HG02610 (cell line): ENCODE measurements at regions not wholly inside any gene's neighbourhood (a gene's known extent, or its start where the extent isn't known, plus 50 kb on each side); places are given as distances from the start of the nearest gene placed in this dataset.

ENCODE experiments used
- ATAC-seq: cut with Tn5 transposase; IDR thresholded peaks from one replicate; pipeline ENCODE4 v1.9.1; 2021; ENCODE audit warnings: mild to moderate bottlenecking, moderate library complexity; ENCODE audit not compliant: unreplicated experiment

GRCh38 chr20:50416269-50417022 lies 93.7 kb upstream of the PTPN1 start:
- ATAC-seq: no peak

GRCh38 chr20:50417023-50417329 lies 93.2 kb upstream of the PTPN1 start:
- ATAC-seq: no peak

GRCh38 chr20:50417484-50418235 lies 92.5 kb upstream of the PTPN1 start:
- no peak for ATAC-seq

GRCh38 chr20:50418890-50419642 lies 91.1 kb upstream of the PTPN1 start:
- no peak for ATAC-seq

DNA sequence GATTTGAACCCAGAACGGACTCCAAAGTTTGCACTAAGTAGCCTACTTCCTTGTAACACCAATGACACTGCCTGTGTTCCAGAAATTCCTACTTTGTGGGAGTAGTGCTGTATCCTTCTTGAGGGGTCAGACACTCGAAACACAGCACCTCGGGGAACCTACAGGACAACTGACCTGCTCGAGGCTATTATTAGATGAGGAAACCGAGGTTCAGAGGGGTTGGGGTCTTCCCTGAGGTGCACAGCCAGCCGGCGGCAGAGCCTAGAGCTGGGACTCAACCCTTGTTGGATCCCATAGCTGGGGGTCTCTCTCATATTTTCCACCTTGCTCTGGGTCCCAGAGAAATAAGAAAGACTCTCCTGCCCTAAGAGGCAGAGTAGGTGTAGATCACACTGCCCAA lies 89.8 kb upstream of the PTPN1 start:
- no peak for ATAC-seq

DNA sequence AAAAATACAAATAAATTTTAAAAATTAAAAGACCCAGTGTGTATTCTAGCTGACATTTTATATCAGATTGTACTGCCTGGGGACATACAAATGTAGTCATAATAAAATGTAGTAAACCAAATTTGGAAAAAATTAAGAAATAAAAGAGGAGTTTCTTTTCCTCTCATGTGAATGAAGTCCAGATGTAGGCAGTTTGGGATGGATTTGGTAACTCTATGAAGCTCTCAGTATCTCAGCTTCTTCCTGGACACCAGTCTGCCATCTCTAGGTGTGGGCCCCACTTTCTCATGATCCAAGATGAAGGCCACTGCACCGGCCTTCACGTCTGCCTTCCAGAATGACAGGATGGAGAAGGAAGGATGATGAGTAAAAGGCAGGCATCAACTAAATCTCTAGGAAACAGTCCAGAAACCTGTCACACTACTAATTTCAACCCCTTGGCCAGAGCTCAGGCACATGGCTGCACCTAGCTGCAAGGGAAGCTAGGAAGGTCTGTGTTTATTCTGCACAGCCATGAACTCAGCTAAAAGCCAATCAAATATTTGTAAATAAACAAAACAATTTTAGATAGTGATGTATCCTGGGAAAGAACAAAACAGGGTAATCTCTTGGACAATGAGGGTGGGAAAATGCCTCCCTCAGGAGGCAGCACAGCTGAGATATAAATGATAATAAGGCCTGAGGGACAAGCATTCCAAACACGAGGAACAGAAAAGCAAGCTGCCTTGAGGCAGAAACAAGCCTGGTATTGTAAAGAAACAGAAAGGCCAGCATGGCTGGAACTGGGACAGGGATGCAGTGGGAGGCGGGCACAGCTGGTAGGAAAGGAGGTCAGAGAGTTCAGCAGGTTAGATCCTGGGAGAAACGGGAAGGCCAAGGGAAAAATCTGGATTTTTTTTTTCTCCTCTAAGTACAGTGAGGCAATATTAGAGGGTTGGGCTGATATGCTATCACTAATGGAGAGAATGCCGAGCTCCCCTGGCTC lies 88.5 kb upstream of the PTPN1 start:
- ATAC-seq: no peak

- no peak for ATAC-seq
Observed at GRCh38 chr20:50423758-50424157, 86.4 kb upstream of the PTPN1 start.

- ATAC-seq: no peak
Observed at GRCh38 chr20:50425076-50425475, 85.1 kb upstream of the PTPN1 start.

DNA sequence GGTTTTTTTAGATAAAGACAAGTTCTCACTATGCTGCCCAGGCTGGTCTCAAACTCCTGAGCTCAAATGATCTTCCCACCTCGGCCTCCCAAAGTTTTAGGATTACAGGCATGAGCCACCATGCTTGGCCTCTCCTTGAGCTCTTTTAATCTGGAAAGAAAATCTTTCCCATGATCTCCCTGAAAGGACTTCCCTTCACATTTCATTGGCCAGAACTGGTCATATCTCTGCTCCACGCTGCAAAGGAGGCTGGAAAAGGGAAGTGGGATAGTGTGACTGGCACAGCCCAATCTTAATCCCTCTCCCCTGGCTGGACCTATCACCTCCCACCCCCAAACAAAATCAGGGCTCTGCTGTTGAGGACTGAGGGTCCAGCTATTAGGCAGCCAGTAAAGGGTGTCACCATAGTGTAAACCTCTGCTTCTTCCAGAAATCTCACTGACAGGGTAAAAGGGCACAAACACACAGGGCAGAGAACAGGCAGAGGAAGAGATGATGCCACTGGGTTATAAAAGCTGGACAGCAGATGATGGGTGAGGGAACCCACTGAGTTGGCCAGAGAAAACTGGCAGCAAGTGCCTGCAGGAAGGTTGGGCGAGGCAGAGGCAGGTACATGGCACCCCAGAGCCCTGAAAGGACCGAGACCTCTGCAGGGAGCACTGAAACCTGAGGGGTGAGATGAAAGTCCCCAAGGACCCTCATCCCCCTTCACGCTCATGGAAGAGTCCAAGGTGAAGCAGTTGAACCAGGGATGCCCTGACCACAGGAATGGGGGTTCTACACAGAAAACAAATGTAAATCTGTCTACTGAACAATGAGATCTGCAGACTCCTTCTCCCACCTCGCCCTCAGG lies 83.1 kb upstream of the PTPN1 start:
- ATAC-seq: no peak

GRCh38 chr20:50427719-50428083 lies 82.5 kb upstream of the PTPN1 start:
- ATAC-seq: no peak

- no peak for ATAC-seq
Observed at GRCh38 chr20:50428097-50428828, 81.9 kb upstream of the PTPN1 start.

DNA sequence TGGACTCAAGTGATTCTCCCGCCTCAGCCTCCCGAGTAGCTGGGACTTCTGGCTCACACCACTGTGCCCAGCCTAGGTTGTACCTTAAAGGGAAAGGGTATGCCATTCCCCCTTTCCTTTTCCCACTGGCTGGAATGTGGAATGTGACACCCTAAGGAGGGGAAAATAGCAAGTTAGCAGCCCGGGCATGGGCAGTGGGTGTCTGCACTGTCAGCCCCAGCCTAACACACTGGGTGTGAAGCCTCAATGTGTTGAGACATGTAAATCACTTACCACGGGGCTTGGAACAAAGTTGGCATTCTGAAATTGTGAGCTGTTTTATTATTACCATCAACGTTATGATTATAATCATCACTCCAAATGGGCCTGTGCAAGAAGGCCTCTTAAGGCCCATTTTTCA lies 80.8 kb upstream of the PTPN1 start:
- ATAC-seq: no peak

GRCh38 chr20:50431066-50431450 lies 79.1 kb upstream of the PTPN1 start:
- ATAC-seq: no peak

GRCh38 chr20:50433001-50433761 lies 77.0 kb upstream of the PTPN1 start:
- no peak for ATAC-seq

- no peak for ATAC-seq
Observed at GRCh38 chr20:50434321-50434652, 75.9 kb upstream of the PTPN1 start.

- ATAC-seq: no peak
Observed at GRCh38 chr20:50434653-50435396, 75.4 kb upstream of the PTPN1 start.

DNA sequence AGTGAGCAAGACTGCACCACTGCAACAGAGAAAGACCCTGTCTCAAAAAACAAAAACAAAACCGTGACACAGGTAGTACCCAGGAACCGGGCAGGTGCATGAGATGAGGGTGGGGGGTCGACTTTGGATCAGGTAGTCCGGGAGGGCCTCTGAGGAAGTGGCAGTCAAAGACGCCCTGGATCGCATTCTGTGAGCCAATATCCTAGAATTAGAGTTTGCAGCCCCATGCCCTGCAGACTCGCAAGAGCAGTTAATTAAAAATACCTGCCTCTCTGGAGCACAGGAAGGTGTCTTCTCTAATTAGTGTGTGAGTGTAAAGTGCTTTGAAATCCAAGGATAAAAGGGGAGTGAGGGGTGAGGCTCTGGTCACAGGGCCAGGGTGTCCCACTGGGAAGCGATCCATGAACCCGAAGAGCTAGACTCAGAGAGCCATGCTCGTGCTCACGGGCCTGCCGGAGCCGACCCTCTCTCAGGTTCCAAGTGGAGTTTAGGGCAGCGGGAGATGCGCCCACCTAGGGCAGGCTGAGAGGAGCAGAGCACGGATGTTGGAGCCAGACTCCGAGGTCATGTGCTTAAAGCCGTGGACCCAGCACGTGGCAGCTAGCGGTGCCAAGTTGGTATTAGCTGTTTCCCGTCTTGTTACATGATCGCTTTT lies 74.7 kb upstream of the PTPN1 start:
- no peak for ATAC-seq
